GM21367 (cell line): ENCODE measurements at regions not wholly inside any gene's neighbourhood (a gene's known extent, or its start where the extent isn't known, plus 50 kb on each side); places are given as distances from the start of the nearest gene placed in this dataset.
"Not testable (repeated sequence)": the region's sequence is repeated elsewhere in the genome, so short reads cannot be mapped to it uniquely, and the experiment has no call there.

ENCODE experiments used
- ATAC-seq: cut with Tn5 transposase; IDR thresholded peaks from one replicate; pipeline ENCODE4 v1.9.1; 2021; ENCODE audit not compliant: unreplicated experiment

- ATAC-seq, result not testable (repeated sequence)
These were observed 593.9 kb upstream of the CDH10 start for GRCh38 chr5:25238720-25239119.

GRCh38 chr5:25224316-25224982 lies 579.7 kb upstream of the CDH10 start:
- no peak for ATAC-seq

- not testable (repeated sequence) for ATAC-seq
These were observed 555.1 kb upstream of the CDH10 start for GRCh38 chr5:25199902-25200301.

GRCh38 chr5:25190521-25191000 lies 545.8 kb upstream of the CDH10 start:
- no peak for ATAC-seq

- ATAC-seq, result no peak
These were observed 536.5 kb upstream of the CDH10 start for GRCh38 chr5:25181249-25181648.

GRCh38 chr5:25162616-25163015 lies 517.8 kb upstream of the CDH10 start:
- ATAC-seq, result not testable (repeated sequence)

- no peak for ATAC-seq
These were observed 516.1 kb upstream of the CDH10 start for GRCh38 chr5:25160891-25161290.

GRCh38 chr5:25150819-25151218 lies 506.0 kb upstream of the CDH10 start:
- no peak for ATAC-seq

GRCh38 chr5:25128606-25129005 lies 483.8 kb upstream of the CDH10 start:
- ATAC-seq, result no peak

GRCh38 chr5:25119650-25120049 lies 474.9 kb upstream of the CDH10 start:
- no peak for ATAC-seq

- ATAC-seq, result no peak
These were observed 463.1 kb upstream of the CDH10 start for GRCh38 chr5:25107853-25108252.

- ATAC-seq, result no peak
These were observed 454.8 kb upstream of the CDH10 start for GRCh38 chr5:25099538-25099937.

- ATAC-seq, result no peak
These were observed 450.5 kb upstream of the CDH10 start for GRCh38 chr5:25095261-25095660.

- no peak for ATAC-seq
These were observed 449.4 kb upstream of the CDH10 start for GRCh38 chr5:25094219-25094618.

- ATAC-seq, result no peak
These were observed 447.1 kb upstream of the CDH10 start for GRCh38 chr5:25091921-25092320.

GRCh38 chr5:25090854-25091253 lies 446.1 kb upstream of the CDH10 start:
- no peak for ATAC-seq

GRCh38 chr5:25090275-25090674 lies 445.5 kb upstream of the CDH10 start:
- no peak for ATAC-seq

GRCh38 chr5:25088689-25089088 lies 443.9 kb upstream of the CDH10 start:
- ATAC-seq, result not testable (repeated sequence)

GRCh38 chr5:25083261-25083660 lies 438.5 kb upstream of the CDH10 start:
- ATAC-seq, result not testable (repeated sequence)

GRCh38 chr5:25066239-25066638 lies 421.5 kb upstream of the CDH10 start:
- ATAC-seq, result no peak

GRCh38 chr5:25064306-25064705 lies 419.5 kb upstream of the CDH10 start:
- no peak for ATAC-seq

- ATAC-seq, result no peak
These were observed 415.8 kb upstream of the CDH10 start for GRCh38 chr5:25060575-25060974.

- no peak for ATAC-seq
These were observed 412.1 kb upstream of the CDH10 start for GRCh38 chr5:25056836-25057235.
